Transverse colon (tissue), 4 donors: ENCODE measurements at regions not wholly inside any gene's neighbourhood (a gene's known extent, or its start where the extent isn't known, plus 50 kb on each side); places are given as distances from the start of the nearest gene placed in this dataset.

Source experiments
- CTCF ChIP-seq, 5 experiments: fragments of 200-600 bp in 3 of 5; fragments of 450-650 bp in 2 of 5; sonication (generic) in 3 of 5; IDR thresholded peaks; 1 replicate in 2 of 5; 2 replicates in 3 of 5; pipeline ENCODE4 v1.5.1; 2016 to 2017; ENCODE audit warnings: antibody characterized with exemption in 5 of 5, inconsistent platforms in 3 of 5, mild to moderate bottlenecking in 2 of 5, moderate library complexity in 1 of 5
- POLR2AphosphoS5 ChIP-seq, 3 donors: sonication (generic); formaldehyde crosslinking; IDR thresholded peaks; one replicate each; pipeline ENCODE4 v1.6.1; 2016; ENCODE audit warnings: antibody characterized with exemption in 3 of 3

GRCh38 chr20:60148885-60149284, 190.7 kb downstream of the CDH26 start:
- TF ChIP-seq CTCF (IDR thresholded peaks at IDR 0.05) (no peak), POLR2AphosphoS5 (IDR thresholded peaks at IDR 0.05) (no peak)
